ENCODE measurements at regions not wholly inside any gene's neighbourhood (a gene's known extent, or its start where the extent isn't known, plus 50 kb on each side); places are given as distances from the start of the nearest gene placed in this dataset.

DNA sequence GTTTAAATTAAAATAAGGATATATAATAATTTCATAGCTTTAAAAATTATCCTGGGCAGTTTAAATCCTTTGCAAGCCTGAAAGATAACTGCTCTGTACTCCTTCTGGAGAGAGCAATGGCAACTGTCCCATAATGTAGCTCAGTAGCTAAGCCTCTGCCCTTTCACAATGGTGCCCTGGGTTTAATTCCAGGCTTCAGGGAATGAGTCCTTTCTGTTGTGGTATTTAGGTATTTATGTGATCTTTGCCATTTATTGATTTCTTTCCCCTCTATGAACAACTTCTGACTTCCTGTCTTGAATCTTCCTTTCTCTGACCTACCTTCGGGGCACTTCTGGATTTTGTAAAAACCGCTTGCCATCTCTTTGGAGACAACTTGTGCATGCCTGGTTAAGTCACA is 773.2 kb downstream of the IPMK start:
- Histone ChIP-seq H2AFZ (ENCODE audit: low read depth) (no peak overlapping the region), H3F3A (replicated peaks; ENCODE audit: insufficient read depth) (no peaks in the 10 kb centered on the region), H3K4me3 (ENCODE audit: low read depth in 2 of 2, low read length in 1 of 2) (no peak overlapping the region), H4K20me1 (ENCODE audit: insufficient read depth) (no peaks in the 10 kb centered on the region), H3K79me2 (ENCODE audit: insufficient read depth) (no peaks in the 10 kb centered on the region), H3K9ac (no peak overlapping the region), H3K4me1 (ENCODE audit: control insufficient read depth in 1 of 2, insufficient read depth in 2 of 2, low read depth in 1 of 2, low read length in 1 of 2) (no peaks in the 10 kb centered on the region), H3K9me3 (no peaks in the 10 kb centered on the region), H3K27ac (ENCODE audit: low read depth in 2 of 2, low read length in 1 of 2) (no peak overlapping the region), H3K4me2 (no peak overlapping the region), H3K27me3 (ENCODE audit: insufficient read depth) (no peaks in the 10 kb centered on the region), H3K36me3 (replicated peaks in 1 of 2; ENCODE audit: control insufficient read depth in 1 of 2, insufficient read depth in 2 of 2, low read length in 1 of 2) (no peaks in the 10 kb centered on the region), H3K9me2 (no peaks in the 10 kb centered on the region)
- ChIA-PET CTCF (no interaction called here), POLR2A (no interaction called here)
- 19% methylated on average over 2 of the region's 2 CpGs for WGBS (ENCODE audit: low lambda C conversion rate)
- no peak for DNase-seq
- no peak for TF ChIP-seq MEF2A (IDR thresholded peaks at IDR 0.05; ENCODE audit: borderline replicate concordance, low read depth)
- TF ChIP-seq FOXM1 (IDR thresholded peaks at IDR 0.05; ENCODE audit: low read depth), result no peak
- TF ChIP-seq POLR2AphosphoS5 (IDR thresholded peaks at IDR 0.05; ENCODE audit: low read depth, low read length), result no peak
- no peak for TF ChIP-seq CHD2 (IDR thresholded peaks at IDR 0.05; ENCODE audit: low read length, partially characterized antibody)
- no peak for TF ChIP-seq NRF1 (IDR thresholded peaks at IDR 0.05; ENCODE audit: low read depth, low read length)
- no peak for TF ChIP-seq RFX5 (IDR thresholded peaks at IDR 0.05; ENCODE audit: low read length)
- no peak for TF ChIP-seq MXI1 (IDR thresholded peaks at IDR 0.05; ENCODE audit: low read depth, low read length)
- TF ChIP-seq, protein P1, sequence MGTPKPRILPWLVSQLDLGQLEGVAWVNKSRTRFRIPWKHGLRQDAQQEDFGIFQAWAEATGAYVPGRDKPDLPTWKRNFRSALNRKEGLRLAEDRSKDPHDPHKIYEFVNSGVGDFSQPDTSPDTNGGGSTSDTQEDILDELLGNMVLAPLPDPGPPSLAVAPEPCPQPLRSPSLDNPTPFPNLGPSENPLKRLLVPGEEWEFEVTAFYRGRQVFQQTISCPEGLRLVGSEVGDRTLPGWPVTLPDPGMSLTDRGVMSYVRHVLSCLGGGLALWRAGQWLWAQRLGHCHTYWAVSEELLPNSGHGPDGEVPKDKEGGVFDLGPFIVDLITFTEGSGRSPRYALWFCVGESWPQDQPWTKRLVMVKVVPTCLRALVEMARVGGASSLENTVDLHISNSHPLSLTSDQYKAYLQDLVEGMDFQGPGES (IDR thresholded peaks at IDR 0.05; ENCODE audit: low read depth, low read length), result no peak
- TF ChIP-seq, protein P2, sequence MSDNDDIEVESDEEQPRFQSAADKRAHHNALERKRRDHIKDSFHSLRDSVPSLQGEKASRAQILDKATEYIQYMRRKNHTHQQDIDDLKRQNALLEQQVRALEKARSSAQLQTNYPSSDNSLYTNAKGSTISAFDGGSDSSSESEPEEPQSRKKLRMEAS (IDR thresholded peaks at IDR 0.05; ENCODE audit: low read depth), result no peak
- TF ChIP-seq TAF1 (IDR thresholded peaks at IDR 0.05; ENCODE audit: borderline replicate concordance, low read depth, low read length), result no peak
- no peak for TF ChIP-seq JUND (IDR thresholded peaks at IDR 0.05)
- TF ChIP-seq GABPA (IDR thresholded peaks at IDR 0.05; ENCODE audit: low read depth), result no peak
- no peak for TF ChIP-seq FOXJ3 (CRISPR knock-in tag; IDR thresholded peaks at IDR 0.05)
- no peak for TF ChIP-seq RAD21 (IDR thresholded peaks at IDR 0.05; ENCODE audit: low read length)
- TF ChIP-seq EP300 (IDR thresholded peaks at IDR 0.05; ENCODE audit: borderline replicate concordance in 1 of 2, low read depth in 1 of 2, low read length in 1 of 2), result no peak
- TF ChIP-seq SMC3 (IDR thresholded peaks at IDR 0.05; ENCODE audit: low read depth, low read length), result no peak
- TF ChIP-seq, protein P3, sequence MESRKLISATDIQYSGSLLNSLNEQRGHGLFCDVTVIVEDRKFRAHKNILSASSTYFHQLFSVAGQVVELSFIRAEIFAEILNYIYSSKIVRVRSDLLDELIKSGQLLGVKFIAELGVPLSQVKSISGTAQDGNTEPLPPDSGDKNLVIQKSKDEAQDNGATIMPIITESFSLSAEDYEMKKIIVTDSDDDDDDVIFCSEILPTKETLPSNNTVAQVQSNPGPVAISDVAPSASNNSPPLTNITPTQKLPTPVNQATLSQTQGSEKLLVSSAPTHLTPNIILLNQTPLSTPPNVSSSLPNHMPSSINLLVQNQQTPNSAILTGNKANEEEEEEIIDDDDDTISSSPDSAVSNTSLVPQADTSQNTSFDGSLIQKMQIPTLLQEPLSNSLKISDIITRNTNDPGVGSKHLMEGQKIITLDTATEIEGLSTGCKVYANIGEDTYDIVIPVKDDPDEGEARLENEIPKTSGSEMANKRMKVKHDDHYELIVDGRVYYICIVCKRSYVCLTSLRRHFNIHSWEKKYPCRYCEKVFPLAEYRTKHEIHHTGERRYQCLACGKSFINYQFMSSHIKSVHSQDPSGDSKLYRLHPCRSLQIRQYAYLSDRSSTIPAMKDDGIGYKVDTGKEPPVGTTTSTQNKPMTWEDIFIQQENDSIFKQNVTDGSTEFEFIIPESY (IDR thresholded peaks at IDR 0.05; ENCODE audit: borderline replicate concordance, low read depth), result no peak

DNA sequence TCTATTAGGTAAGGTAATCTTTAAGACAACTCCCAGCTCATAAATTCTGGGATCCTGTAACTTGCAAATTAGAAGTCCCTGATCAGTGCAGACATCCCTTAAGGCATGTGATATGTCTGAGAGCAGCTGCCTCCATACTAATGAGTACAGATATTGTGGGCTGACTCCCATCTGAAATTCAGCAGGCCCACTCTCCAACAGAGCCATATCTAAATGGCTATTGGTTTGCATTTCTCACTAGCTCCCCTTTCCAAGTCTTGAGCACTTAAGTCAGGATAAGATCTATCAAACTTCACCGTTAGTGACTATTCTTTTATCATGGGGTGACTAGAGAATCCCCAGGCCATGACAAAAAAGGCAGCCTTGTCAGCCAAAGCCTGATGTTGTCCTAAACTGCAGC is 785.4 kb downstream of the IPMK start:
- no peak overlapping the region for H3K4me3 ChIP-seq (ENCODE audit: low read depth in 2 of 2, low read length in 1 of 2)
- H3K36me3 ChIP-seq (replicated peaks in 1 of 2; ENCODE audit: control insufficient read depth in 1 of 2, insufficient read depth in 2 of 2, low read length in 1 of 2), result no peaks in the 10 kb centered on the region
- POLR2A ChIA-PET, result no interaction called here
- DNase-seq, result peak; percentile 49
- H4K20me1 ChIP-seq (ENCODE audit: insufficient read depth), result no peaks in the 10 kb centered on the region
- no peaks in the 10 kb centered on the region for H3K9me3 ChIP-seq
- no peaks in the 10 kb centered on the region; a peak in 2 of 4 replicates for H3K4me1 ChIP-seq (ENCODE audit: control insufficient read depth in 1 of 2, insufficient read depth in 2 of 2, low read depth in 1 of 2, low read length in 1 of 2)
- H3K9me2 ChIP-seq, result no peaks in the 10 kb centered on the region
- no peak overlapping the region for H3K4me2 ChIP-seq
- no peaks in the 10 kb centered on the region for H3F3A ChIP-seq (replicated peaks; ENCODE audit: insufficient read depth)
- CTCF ChIA-PET, result interaction anchor here (0.8 to 1.5 kb wide), 2 partner anchors 24 to 166 kb away, joined by 3 read pairs; no protein-coding TSS in a partner anchor
- H2AFZ ChIP-seq (ENCODE audit: low read depth), result no peak overlapping the region
- H3K9ac ChIP-seq, result no peak overlapping the region
- H3K79me2 ChIP-seq (ENCODE audit: insufficient read depth), result no peaks in the 10 kb centered on the region
- H3K27me3 ChIP-seq (ENCODE audit: insufficient read depth), result no peaks in the 10 kb centered on the region
- peak overlapping the region in 1 of 2 experiments; percentile 86; a peak in 2 of 4 replicates for H3K27ac ChIP-seq (ENCODE audit: low read depth in 2 of 2, low read length in 1 of 2)
- TF ChIP-seq JUND (IDR thresholded peaks at IDR 0.05) (no peak), YY1 (IDR thresholded peaks at IDR 0.05; ENCODE audit: low read depth) (no peak), SIN3A (IDR thresholded peaks at IDR 0.05; ENCODE audit: borderline replicate concordance, low read depth, low read length) (no peak), FOXJ3 (CRISPR knock-in tag; IDR thresholded peaks at IDR 0.05) (0 out of 2 replicates have a peak, but pooled peaks have one; percentile 45), SMC3 (IDR thresholded peaks at IDR 0.05; ENCODE audit: low read depth, low read length) (no peak), EP300 (IDR thresholded peaks at IDR 0.05; ENCODE audit: borderline replicate concordance in 1 of 2, low read depth in 1 of 2, low read length in 1 of 2) (peak in 1 of 2 experiments; percentile 62; a peak in 1 of 4 replicates), GATA2 (CRISPR knock-in tag; IDR thresholded peaks at IDR 0.05) (peak; percentile 64), TCF12 (IDR thresholded peaks at IDR 0.05) (no peak), GABPA (IDR thresholded peaks at IDR 0.05; ENCODE audit: low read depth) (no peak), NFIC (IDR thresholded peaks at IDR 0.05; ENCODE audit: borderline replicate concordance) (no peak), CHD2 (IDR thresholded peaks at IDR 0.05; ENCODE audit: low read length, partially characterized antibody) (no peak)
- TF ChIP-seq, protein P2 (IDR thresholded peaks at IDR 0.05; ENCODE audit: low read depth), result no peak
- TF ChIP-seq, protein P4, sequence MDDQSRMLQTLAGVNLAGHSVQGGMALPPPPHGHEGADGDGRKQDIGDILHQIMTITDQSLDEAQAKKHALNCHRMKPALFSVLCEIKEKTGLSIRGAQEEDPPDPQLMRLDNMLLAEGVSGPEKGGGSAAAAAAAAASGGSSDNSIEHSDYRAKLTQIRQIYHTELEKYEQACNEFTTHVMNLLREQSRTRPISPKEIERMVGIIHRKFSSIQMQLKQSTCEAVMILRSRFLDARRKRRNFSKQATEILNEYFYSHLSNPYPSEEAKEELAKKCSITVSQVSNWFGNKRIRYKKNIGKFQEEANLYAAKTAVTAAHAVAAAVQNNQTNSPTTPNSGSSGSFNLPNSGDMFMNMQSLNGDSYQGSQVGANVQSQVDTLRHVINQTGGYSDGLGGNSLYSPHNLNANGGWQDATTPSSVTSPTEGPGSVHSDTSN (IDR thresholded peaks at IDR 0.05), result no peak
- 0% methylated on average over 1 of the region's 1 CpG for WGBS (ENCODE audit: low lambda C conversion rate)
